Kidney (tissue), 13 donors: ENCODE measurements at regions not wholly inside any gene's neighbourhood (a gene's known extent, or its start where the extent isn't known, plus 50 kb on each side); places are given as distances from the start of the nearest gene placed in this dataset.
A peak's percentile ranks its signal among the peaks of the same experiment; 100 is the strongest.

Experiments
- DNase-seq, 5 donors: peaks; one replicate each; pipeline ENCODE4 v3.0.0-alpha.2; 2013 to 2020
- FAIRE-seq: peaks from 2 replicates; lab custom pipeline; 2012; peaks lifted over from hg19 to GRCh38; lab: Jason Lieb, UNC
- H3K27ac ChIP-seq, 2 donors: one replicate each; pipeline ENCODE4 v1.7.0; 2013; ENCODE audit warnings: low read depth in 2 of 2, low read length in 2 of 2, inconsistent platforms in 1 of 2
- H3K27me3 ChIP-seq: one replicate; pipeline ENCODE4 v1.7.1; 2013; ENCODE audit warnings: low read length, inconsistent platforms; ENCODE audit not compliant: control insufficient read depth, insufficient read depth
- H3K36me3 ChIP-seq, 3 donors: one replicate each; pipeline versions ENCODE4 v1.7.0 to v1.7.1; 2013; ENCODE audit warnings: low read length in 3 of 3, control low read depth in 1 of 3, inconsistent platforms in 1 of 3; ENCODE audit not compliant: insufficient read depth in 3 of 3, control insufficient read depth in 2 of 3
- H3K4me1 ChIP-seq, 3 donors: one replicate each; pipeline versions ENCODE4 v1.7.0 to v1.7.1; 2013; ENCODE audit warnings: low read length in 3 of 3, inconsistent platforms in 1 of 3, low read depth in 1 of 3; ENCODE audit not compliant: control insufficient read depth in 2 of 3, insufficient read depth in 2 of 3
- H3K4me3 ChIP-seq, 3 donors: one replicate each; pipeline versions ENCODE4 v1.7.0 to v1.8.1; 2013; ENCODE audit warnings: low read length in 3 of 3, control low read depth in 1 of 3, inconsistent platforms in 1 of 3
- H3K9ac ChIP-seq, 3 donors: one replicate each; pipeline versions ENCODE4 v1.7.0 to v1.7.1; 2013; ENCODE audit warnings: low read length in 3 of 3, control low read depth in 1 of 3, inconsistent platforms in 1 of 3
- H3K9me3 ChIP-seq, 3 donors: one replicate each; pipeline versions ENCODE4 v1.7.0 to v1.7.1; 2013; ENCODE audit warnings: low read length in 3 of 3, control low read depth in 1 of 3, inconsistent platforms in 1 of 3; ENCODE audit not compliant: control insufficient read depth in 2 of 3, insufficient read depth in 1 of 3
- intact Hi-C: fragments of 100-400 bp; cut with DNase I; formaldehyde crosslinking; loops from one replicate; pipeline ENCODE4 v1.11.1; 2022
- TF ChIP-seq, protein P1 (sequence below): IDR thresholded peaks from 3 replicates; pipeline ENCODE4 v1.5.1; 2012; ENCODE audit warnings: mild to moderate bottlenecking, moderate library complexity, borderline replicate concordance; ENCODE audit not compliant: insufficient read depth; ENCODE audit errors: extremely low read depth
- donor health status: control.
- donor health status: control.
- donor health status: control.
- donor health status: control.
- donor health status: control.
- donor health status: DM: yes; HTN: yes; CAD: no.
- donor health status: Normal renal cell carcinoma (clear cell type).

DNA sequence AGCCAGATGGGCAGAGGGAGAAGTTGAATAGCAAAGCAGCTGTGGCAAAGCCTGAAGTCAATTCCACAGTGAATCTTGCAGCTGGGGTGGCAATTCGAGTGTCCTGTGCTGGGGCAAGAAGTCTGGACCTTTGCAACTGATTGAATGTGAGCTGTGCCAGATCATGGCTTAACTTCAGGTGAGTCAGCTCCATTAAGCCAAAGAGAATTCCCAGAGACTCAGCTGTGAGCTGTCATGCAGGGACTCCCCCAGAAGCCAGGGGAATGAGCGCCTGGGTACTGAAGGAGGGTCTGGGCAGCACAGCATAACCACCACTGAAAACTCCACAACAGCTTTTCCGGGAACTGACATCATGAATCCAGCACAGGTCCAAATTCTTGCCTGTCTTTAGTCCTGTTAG, 153.5 kb upstream of the TRPC7 start:
- H3K27me3 ChIP-seq, result no peaks in the 10 kb centered on the region
- DNase-seq (no peak), FAIRE-seq (no peak)
- H3K36me3 ChIP-seq, result no peaks in the 10 kb centered on the region
- H3K9ac ChIP-seq, result no peak overlapping the region
- no peak overlapping the region for H3K4me3 ChIP-seq
- TF ChIP-seq, protein P1, sequence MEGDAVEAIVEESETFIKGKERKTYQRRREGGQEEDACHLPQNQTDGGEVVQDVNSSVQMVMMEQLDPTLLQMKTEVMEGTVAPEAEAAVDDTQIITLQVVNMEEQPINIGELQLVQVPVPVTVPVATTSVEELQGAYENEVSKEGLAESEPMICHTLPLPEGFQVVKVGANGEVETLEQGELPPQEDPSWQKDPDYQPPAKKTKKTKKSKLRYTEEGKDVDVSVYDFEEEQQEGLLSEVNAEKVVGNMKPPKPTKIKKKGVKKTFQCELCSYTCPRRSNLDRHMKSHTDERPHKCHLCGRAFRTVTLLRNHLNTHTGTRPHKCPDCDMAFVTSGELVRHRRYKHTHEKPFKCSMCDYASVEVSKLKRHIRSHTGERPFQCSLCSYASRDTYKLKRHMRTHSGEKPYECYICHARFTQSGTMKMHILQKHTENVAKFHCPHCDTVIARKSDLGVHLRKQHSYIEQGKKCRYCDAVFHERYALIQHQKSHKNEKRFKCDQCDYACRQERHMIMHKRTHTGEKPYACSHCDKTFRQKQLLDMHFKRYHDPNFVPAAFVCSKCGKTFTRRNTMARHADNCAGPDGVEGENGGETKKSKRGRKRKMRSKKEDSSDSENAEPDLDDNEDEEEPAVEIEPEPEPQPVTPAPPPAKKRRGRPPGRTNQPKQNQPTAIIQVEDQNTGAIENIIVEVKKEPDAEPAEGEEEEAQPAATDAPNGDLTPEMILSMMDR, result no peak
- no peaks in the 10 kb centered on the region for H3K4me1 ChIP-seq
- no peak overlapping the region for H3K27ac ChIP-seq
- intact Hi-C loops, result no loop called here
- no peaks in the 10 kb centered on the region for H3K9me3 ChIP-seq

DNA sequence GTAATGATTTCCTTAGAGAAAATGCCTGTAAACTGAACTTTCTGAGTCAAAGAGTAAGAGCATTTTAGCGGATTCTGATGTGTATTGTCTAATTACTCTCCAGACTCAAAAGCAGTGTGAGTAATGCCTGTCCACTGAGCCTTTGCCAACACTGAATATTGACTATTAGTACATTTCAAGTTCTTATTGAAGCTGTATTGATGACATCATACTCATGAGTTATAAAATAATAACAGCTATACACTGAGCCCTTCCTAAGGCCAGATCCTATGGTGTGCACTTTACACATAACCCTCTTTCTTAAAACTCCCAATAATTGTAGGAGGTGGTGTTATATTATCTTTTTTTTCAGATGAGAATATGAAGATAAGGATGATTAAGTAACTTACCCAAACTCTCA, 152.8 kb upstream of the TRPC7 start:
- H3K4me3 ChIP-seq, result no peak overlapping the region
- intact Hi-C loops, result no loop called here
- H3K27ac ChIP-seq, result no peak overlapping the region
- H3K27me3 ChIP-seq, result no peaks in the 10 kb centered on the region
- no peaks in the 10 kb centered on the region for H3K9me3 ChIP-seq
- no peaks in the 10 kb centered on the region for H3K36me3 ChIP-seq
- TF ChIP-seq, protein P1, result no peak
- no peak overlapping the region for H3K9ac ChIP-seq
- FAIRE-seq (no peak), DNase-seq (no peak)
- H3K4me1 ChIP-seq, result no peaks in the 10 kb centered on the region

DNA sequence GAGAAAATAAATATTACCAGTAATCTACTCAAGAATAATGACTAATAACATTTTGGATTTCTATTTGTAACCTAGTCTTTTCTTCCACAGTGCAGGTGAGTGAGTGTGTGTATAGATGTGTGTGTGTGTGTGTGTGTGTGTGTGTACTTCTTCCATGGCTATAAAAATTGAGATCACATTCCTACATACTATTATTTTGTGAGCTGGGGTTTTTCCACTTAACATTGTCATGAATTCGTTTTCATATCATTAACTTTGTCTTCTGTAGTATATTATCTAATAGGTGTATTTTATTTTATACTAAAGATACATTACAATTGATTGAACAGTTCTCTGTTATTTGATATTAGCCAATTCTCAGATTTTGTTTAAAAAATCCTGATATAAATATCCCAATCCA, 152.4 kb upstream of the TRPC7 start:
- intact Hi-C loops, result no loop called here
- FAIRE-seq, result peak; percentile 38
- H3K4me3 ChIP-seq, result no peak overlapping the region

DNA sequence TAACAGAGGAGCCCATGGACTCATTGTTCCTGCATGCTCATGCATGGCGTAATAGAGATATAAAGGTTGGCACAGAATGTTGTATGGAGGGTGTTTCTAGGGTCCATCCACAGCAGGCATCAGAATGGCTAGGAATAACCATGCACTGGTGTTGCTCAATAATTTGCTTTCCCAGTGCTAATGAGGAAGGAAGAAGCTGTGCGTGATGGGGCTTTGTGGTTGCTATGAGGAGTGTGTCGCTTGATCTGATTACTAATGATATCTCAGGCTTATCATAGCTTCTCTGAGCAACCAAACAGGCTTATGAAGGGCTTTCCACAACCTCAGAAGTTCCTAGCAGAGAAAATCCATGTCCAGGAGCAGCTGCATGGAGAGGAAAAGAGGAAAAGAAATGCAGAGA, 151.3 kb upstream of the TRPC7 start:
- H3K4me3 ChIP-seq, result no peak overlapping the region
- no peaks in the 10 kb centered on the region for H3K4me1 ChIP-seq
- no peaks in the 10 kb centered on the region for H3K36me3 ChIP-seq
- no peak overlapping the region for H3K27ac ChIP-seq
- intact Hi-C loops, result no loop called here
- H3K9ac ChIP-seq, result peak overlapping the region in 1 of 3 donors; percentile 17
- DNase-seq, result no peak
- no peaks in the 10 kb centered on the region for H3K9me3 ChIP-seq
- no peaks in the 10 kb centered on the region for H3K27me3 ChIP-seq
- TF ChIP-seq, protein P1, result no peak
- FAIRE-seq, result no peak

More for the DNA sequence above, 152.4 kb upstream of the TRPC7 start:
- Histone ChIP-seq H3K27ac (no peak overlapping the region), H3K36me3 (no peaks in the 10 kb centered on the region), H3K27me3 (no peaks in the 10 kb centered on the region), H3K9me3 (no peaks in the 10 kb centered on the region), H3K9ac (no peak overlapping the region), H3K4me1 (no peaks in the 10 kb centered on the region)
- no peak for DNase-seq
- TF ChIP-seq, protein P1, result no peak
